ENCODE measurements at regions not wholly inside any gene's neighbourhood (a gene's known extent, or its start where the extent isn't known, plus 50 kb on each side); places are given as distances from the start of the nearest gene placed in this dataset.
A peak's percentile ranks its signal among the peaks of the same experiment; 100 is the strongest.

DNA sequence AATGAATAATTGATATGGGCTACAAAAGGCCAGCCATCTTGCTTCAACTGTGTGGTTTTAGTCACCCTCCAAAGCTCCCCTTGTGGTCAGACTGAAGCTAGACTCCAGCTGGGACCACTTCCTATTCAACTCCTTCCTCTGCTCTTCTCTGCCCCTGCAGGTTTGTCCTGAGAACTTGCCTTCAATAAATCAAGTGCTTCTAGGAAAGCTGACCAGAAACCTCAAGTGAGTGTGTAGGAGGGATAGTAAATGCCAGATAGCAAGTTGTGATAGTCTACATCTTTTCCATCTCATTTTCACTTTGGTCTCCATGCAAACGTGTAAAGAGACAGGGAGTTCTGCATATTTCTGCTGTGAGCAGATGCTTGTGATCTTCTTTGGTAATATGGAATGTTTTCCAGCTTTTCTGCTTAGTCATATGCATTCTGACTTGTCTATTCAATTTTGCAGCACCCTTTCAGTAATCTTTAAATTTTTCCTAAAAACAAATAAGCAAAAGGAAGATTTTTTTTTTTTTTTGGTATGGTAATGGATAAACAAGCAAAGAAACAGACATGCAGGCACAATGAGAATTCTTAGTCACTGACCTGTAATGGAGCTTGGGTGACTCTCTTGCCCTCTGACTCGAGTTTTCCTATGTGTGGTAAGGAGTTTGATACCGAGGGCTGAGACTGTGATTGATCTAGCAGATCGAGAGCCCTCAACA is 201.3 kb upstream of the BTBD3 start:
- H3K4me2 ChIP-seq (ENCODE audit: low read length), result no peak overlapping the region
- H3K27me3 ChIP-seq (ENCODE audit: insufficient read depth, low read depth, low read length), result no peaks in the 10 kb centered on the region

DNA sequence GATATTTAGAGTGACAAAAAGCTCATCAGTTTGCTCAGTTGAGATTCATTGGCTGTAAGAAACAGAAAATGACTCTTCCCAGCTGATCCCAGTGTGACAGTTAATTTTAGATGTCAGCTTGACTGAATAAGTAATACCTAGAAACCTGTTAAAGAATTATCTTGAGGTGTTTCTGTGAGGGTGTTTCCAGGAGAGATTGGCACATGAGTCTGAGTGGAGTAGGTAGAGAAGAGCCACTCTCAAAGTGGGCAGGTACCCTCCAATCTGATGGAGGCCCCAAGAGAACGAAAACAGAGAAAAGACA is 200.8 kb upstream of the BTBD3 start:
- Histone ChIP-seq H3K9me3 (ENCODE audit: low read length) (no peaks in the 10 kb centered on the region), H3K36me3 (ENCODE audit: insufficient read depth, low read length) (no peaks in the 10 kb centered on the region), H3K4me2 (ENCODE audit: low read length) (no peak overlapping the region), H3K79me2 (replicated peaks; ENCODE audit: insufficient read depth, low read length) (no peaks in the 10 kb centered on the region), H3K9ac (ENCODE audit: low read length) (no peak overlapping the region), H3K27ac (ENCODE audit: low read length) (peak overlapping the region; percentile 59), H2AFZ (ENCODE audit: low read depth, low read length) (no peak overlapping the region), H4K20me1 (ENCODE audit: insufficient read depth) (no peaks in the 10 kb centered on the region), H3K4me3 (ENCODE audit: low read length) (peak overlapping the region; percentile 12), H3K27me3 (ENCODE audit: insufficient read depth, low read depth, low read length) (no peaks in the 10 kb centered on the region), H3F3A (ENCODE audit: insufficient read depth, low read length, poor library complexity, severe bottlenecking) (peaks cover 2% of the 10 kb centered on the region), H3K9me2 (ENCODE audit: insufficient read depth, low read length) (no peaks in the 10 kb centered on the region)
- TF ChIP-seq SMC3 (conservative IDR thresholded peaks at IDR 0.05; ENCODE audit: poor library complexity), result no peak
- TF ChIP-seq RAD21 (conservative IDR thresholded peaks at IDR 0.05), result no peak
- TF ChIP-seq EP300 (conservative IDR thresholded peaks at IDR 0.05; ENCODE audit: poor library complexity, severe bottlenecking), result peak; percentile 91
- TF ChIP-seq MXI1 (conservative IDR thresholded peaks at IDR 0.05; ENCODE audit: poor library complexity, severe bottlenecking), result no peak
- TF ChIP-seq EZH2 (IDR thresholded peaks at IDR 0.05; ENCODE audit: borderline replicate concordance, insufficient read depth, low read length, poor library complexity, severe bottlenecking), result no peak
- TF ChIP-seq CTCF (IDR thresholded peaks at IDR 0.05; ENCODE audit: poor library complexity, severe bottlenecking), result no peak
- TF ChIP-seq POLR2AphosphoS5 (IDR thresholded peaks at IDR 0.05), result peak; percentile 59
- TF ChIP-seq, protein P1, sequence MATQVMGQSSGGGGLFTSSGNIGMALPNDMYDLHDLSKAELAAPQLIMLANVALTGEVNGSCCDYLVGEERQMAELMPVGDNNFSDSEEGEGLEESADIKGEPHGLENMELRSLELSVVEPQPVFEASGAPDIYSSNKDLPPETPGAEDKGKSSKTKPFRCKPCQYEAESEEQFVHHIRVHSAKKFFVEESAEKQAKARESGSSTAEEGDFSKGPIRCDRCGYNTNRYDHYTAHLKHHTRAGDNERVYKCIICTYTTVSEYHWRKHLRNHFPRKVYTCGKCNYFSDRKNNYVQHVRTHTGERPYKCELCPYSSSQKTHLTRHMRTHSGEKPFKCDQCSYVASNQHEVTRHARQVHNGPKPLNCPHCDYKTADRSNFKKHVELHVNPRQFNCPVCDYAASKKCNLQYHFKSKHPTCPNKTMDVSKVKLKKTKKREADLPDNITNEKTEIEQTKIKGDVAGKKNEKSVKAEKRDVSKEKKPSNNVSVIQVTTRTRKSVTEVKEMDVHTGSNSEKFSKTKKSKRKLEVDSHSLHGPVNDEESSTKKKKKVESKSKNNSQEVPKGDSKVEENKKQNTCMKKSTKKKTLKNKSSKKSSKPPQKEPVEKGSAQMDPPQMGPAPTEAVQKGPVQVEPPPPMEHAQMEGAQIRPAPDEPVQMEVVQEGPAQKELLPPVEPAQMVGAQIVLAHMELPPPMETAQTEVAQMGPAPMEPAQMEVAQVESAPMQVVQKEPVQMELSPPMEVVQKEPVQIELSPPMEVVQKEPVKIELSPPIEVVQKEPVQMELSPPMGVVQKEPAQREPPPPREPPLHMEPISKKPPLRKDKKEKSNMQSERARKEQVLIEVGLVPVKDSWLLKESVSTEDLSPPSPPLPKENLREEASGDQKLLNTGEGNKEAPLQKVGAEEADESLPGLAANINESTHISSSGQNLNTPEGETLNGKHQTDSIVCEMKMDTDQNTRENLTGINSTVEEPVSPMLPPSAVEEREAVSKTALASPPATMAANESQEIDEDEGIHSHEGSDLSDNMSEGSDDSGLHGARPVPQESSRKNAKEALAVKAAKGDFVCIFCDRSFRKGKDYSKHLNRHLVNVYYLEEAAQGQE (IDR thresholded peaks at IDR 0.05; ENCODE audit: borderline replicate concordance), result peak; percentile 31

More for the DNA sequence above, 201.3 kb upstream of the BTBD3 start:
- TF ChIP-seq, protein P1 (IDR thresholded peaks at IDR 0.05; ENCODE audit: borderline replicate concordance), result no peak
- TF ChIP-seq RAD21 (conservative IDR thresholded peaks at IDR 0.05), result no peak
- TF ChIP-seq SMC3 (conservative IDR thresholded peaks at IDR 0.05; ENCODE audit: poor library complexity), result peak; percentile 15
- TF ChIP-seq MXI1 (conservative IDR thresholded peaks at IDR 0.05; ENCODE audit: poor library complexity, severe bottlenecking), result no peak
- TF ChIP-seq CTCF (IDR thresholded peaks at IDR 0.05; ENCODE audit: poor library complexity, severe bottlenecking), result peak; percentile 58
- TF ChIP-seq TAF1 (IDR thresholded peaks at IDR 0.05; ENCODE audit: low read depth), result no peak
- no peak for TF ChIP-seq EP300 (conservative IDR thresholded peaks at IDR 0.05; ENCODE audit: poor library complexity, severe bottlenecking)
- TF ChIP-seq POLR2AphosphoS5 (IDR thresholded peaks at IDR 0.05), result no peak
- TF ChIP-seq EZH2 (IDR thresholded peaks at IDR 0.05; ENCODE audit: borderline replicate concordance, insufficient read depth, low read length, poor library complexity, severe bottlenecking), result no peak
- H3K36me3 ChIP-seq (ENCODE audit: insufficient read depth, low read length), result no peaks in the 10 kb centered on the region
- no peaks in the 10 kb centered on the region for H3K9me3 ChIP-seq (ENCODE audit: low read length)
- peaks cover 2% of the 10 kb centered on the region for H3F3A ChIP-seq (ENCODE audit: insufficient read depth, low read length, poor library complexity, severe bottlenecking)
- peak overlapping the region; percentile 59 for H3K27ac ChIP-seq (ENCODE audit: low read length)
- H3K9ac ChIP-seq (ENCODE audit: low read length), result no peak overlapping the region
- no peaks in the 10 kb centered on the region for H3K79me2 ChIP-seq (replicated peaks; ENCODE audit: insufficient read depth, low read length)
- no peaks in the 10 kb centered on the region for H3K9me2 ChIP-seq (ENCODE audit: insufficient read depth, low read length)
- peak overlapping the region; percentile 12 for H3K4me3 ChIP-seq (ENCODE audit: low read length)
- H4K20me1 ChIP-seq (ENCODE audit: insufficient read depth), result no peaks in the 10 kb centered on the region
- H2AFZ ChIP-seq (ENCODE audit: low read depth, low read length), result no peak overlapping the region

All from neural cell (in vitro differentiated cells).